HCT116 (cell line): ENCODE measurements at regions not wholly inside any gene's neighbourhood (a gene's known extent, or its start where the extent isn't known, plus 50 kb on each side); places are given as distances from the start of the nearest gene placed in this dataset.

Experiments used
- ATAC-seq: fragments of 200-7000 bp; cut with Tn5 transposase; 2 replicates; pipeline ENCODE4 v1.9.1; 2020; ENCODE audit warnings: mild to moderate bottlenecking, moderate library complexity
- BruUV-seq: library from RNA; stranded (reverse); fragments of 400-500 nt; replicated peaks from 2 replicates; lab custom pipeline; 2021; lab: Mats Ljungman, UMichigan
- CTCF ChIA-PET: fragments of 300-600 bp; sonication (Branson Sonifier 250); formaldehyde crosslinking; loops from one replicate; lab custom pipeline; 2021; ENCODE audit warnings: antibody characterized with exemption; lab: Charles Lee
- POLR2A ChIA-PET: fragments of 300-600, 350-600 bp; sonication (Branson Sonifier 250); formaldehyde crosslinking; loops from one replicate; lab custom pipeline; 2021; ENCODE audit warnings: antibody characterized with exemption; lab: Charles Lee
- RAD21 ChIA-PET, 2 experiments: fragments of 300-600 bp; sonication (Branson Sonifier 250); formaldehyde crosslinking; loops; one replicate each; lab custom pipeline; 2023; ENCODE audit warnings: low total read pairs in 2 of 2; ENCODE audit not compliant: uncharacterized antibody in 2 of 2, unreplicated experiment in 2 of 2, low non-redundant PET in 1 of 2; lab: Charles Lee
- DNase-seq: peaks from one replicate; pipeline ENCODE4 v3.0.0-alpha.2; 2010; ENCODE audit warnings: low read depth, low spot score
- H2AFZ ChIP-seq: fragments of 200-600 bp; shearing (Covaris generic), sonication (generic); 2 replicates; pipeline ENCODE4 v1.6.1; 2017; ENCODE audit warnings: low read depth, mixed run types, mixed read lengths, antibody characterized with exemption, low read length; ENCODE audit not compliant: poor library complexity, severe bottlenecking
- H3K27ac ChIP-seq: 2 replicates; pipeline ENCODE4 v1.5.1; 2012; ENCODE audit warnings: low read depth, low read length
- H3K27me3 ChIP-seq: fragments of 200-600 bp; sonication (generic); 2 replicates; pipeline ENCODE4 v1.6.1; 2016; ENCODE audit warnings: mixed run types, low read length, mixed read lengths; ENCODE audit not compliant: insufficient read depth
- H3K36me3 ChIP-seq, 2 experiments: fragments of 200-500 bp in 1 of 2; fragments of 200-600 bp in 1 of 2; sonication (Bioruptor generic) in 1 of 2; sonication (generic) in 1 of 2; 2 replicates each; pipeline versions ENCODE4 v1.5.1 to v1.6.1; 2014 to 2016; ENCODE audit warnings: low read length in 2 of 2, inconsistent platforms in 1 of 2, mixed read lengths in 1 of 2, mixed run types in 1 of 2; ENCODE audit not compliant: insufficient read depth in 2 of 2, control insufficient read depth in 1 of 2
- H3K4me1 ChIP-seq, 2 experiments: fragments of 200-600 bp in 1 of 2; sonication (generic) in 1 of 2; 2 replicates each; pipeline versions ENCODE4 v1.5.1 to v1.6.1; 2012 to 2017; ENCODE audit warnings: low read length in 2 of 2, inconsistent platforms in 1 of 2, mild to moderate bottlenecking in 1 of 2, mixed read lengths in 1 of 2, mixed run types in 1 of 2, moderate library complexity in 1 of 2; ENCODE audit not compliant: insufficient read depth in 2 of 2, control insufficient read depth in 1 of 2
- H3K4me2 ChIP-seq: fragments of 200-600 bp; sonication (generic); 2 replicates; pipeline ENCODE4 v1.6.1; 2017; ENCODE audit warnings: mixed run types, low read length, mixed read lengths
- H3K4me3 ChIP-seq, 2 experiments: fragments of 200-600 bp in 1 of 2; sonication (generic) in 1 of 2; replicated peaks in 1 of 2; 2 replicates each; pipeline ENCODE4 v1.5.1; 2011 to 2016; ENCODE audit warnings: low read length in 2 of 2, control low read depth in 1 of 2, low read depth in 1 of 2, mild to moderate bottlenecking in 1 of 2, mixed read lengths in 1 of 2, mixed run types in 1 of 2
- H3K79me2 ChIP-seq: fragments of 200-600 bp; sonication (generic); 2 replicates; pipeline ENCODE4 v1.6.1; 2017; ENCODE audit warnings: mild to moderate bottlenecking, mixed run types, low read length, moderate library complexity, mixed read lengths; ENCODE audit not compliant: insufficient read depth
- H3K9ac ChIP-seq: fragments of 200-600 bp; sonication (generic); 2 replicates; pipeline ENCODE4 v1.6.1; 2016; ENCODE audit warnings: low read length, mixed read lengths
- H3K9me2 ChIP-seq: fragments of 200-600 bp; sonication (generic), shearing (Covaris generic); 2 replicates; pipeline ENCODE4 v1.6.1; 2017; ENCODE audit warnings: mixed run types, mild to moderate bottlenecking, moderate library complexity; ENCODE audit not compliant: insufficient read depth
- H3K9me3 ChIP-seq, 2 experiments: fragments of 200-500 bp in 1 of 2; fragments of 200-600 bp in 1 of 2; sonication (Bioruptor generic) in 1 of 2; sonication (generic) in 1 of 2; 2 replicates each; pipeline ENCODE4 v1.6.1; 2014 to 2017; ENCODE audit warnings: low read length in 2 of 2, mixed read lengths in 2 of 2, inconsistent platforms in 1 of 2, low read depth in 1 of 2, mild to moderate bottlenecking in 1 of 2, mixed run types in 1 of 2, moderate library complexity in 1 of 2; ENCODE audit not compliant: control insufficient read depth in 1 of 2, insufficient read depth in 1 of 2
- H4K20me1 ChIP-seq: fragments of 200-600 bp; sonication (generic), shearing (Covaris generic); 2 replicates; pipeline ENCODE4 v1.6.1; 2017; ENCODE audit warnings: mixed run types, mild to moderate bottlenecking, moderate library complexity; ENCODE audit not compliant: insufficient read depth
- CBX3 ChIP-seq: IDR thresholded peaks from 2 replicates; pipeline ENCODE4 v1.6.1; 2012; ENCODE audit warnings: low read depth
- ELF1 ChIP-seq: IDR thresholded peaks from 2 replicates; pipeline ENCODE4 v1.6.1; 2012; ENCODE audit warnings: low read depth, borderline replicate concordance
- EZH2 ChIP-seq: fragments of 200-600 bp; sonication (generic); IDR thresholded peaks from 2 replicates; pipeline ENCODE4 v1.6.1; 2017; ENCODE audit warnings: antibody characterized with exemption, mixed run types
- EZH2phosphoT487 ChIP-seq: fragments of 200-600 bp; IDR thresholded peaks from 2 replicates; pipeline ENCODE4 v1.6.1; 2018; ENCODE audit warnings: antibody characterized with exemption, borderline replicate concordance
- FOSL1 ChIP-seq: IDR thresholded peaks from 2 replicates; pipeline ENCODE4 v1.6.1; 2012; ENCODE audit warnings: low read depth
- POLR2A ChIP-seq: IDR thresholded peaks from 2 replicates; pipeline ENCODE4 v1.7.0; 2011; ENCODE audit warnings: borderline replicate concordance; ENCODE audit not compliant: insufficient read depth, insufficient read length; ENCODE audit errors: extremely low read depth
- SIN3A ChIP-seq: IDR thresholded peaks from 2 replicates; pipeline ENCODE4 v1.6.1; 2012; ENCODE audit warnings: low read depth
- SP1 ChIP-seq: IDR thresholded peaks from 2 replicates; pipeline ENCODE4 v1.6.1; 2012; ENCODE audit warnings: low read depth
- TCF7L2 ChIP-seq: IDR thresholded peaks from 2 replicates; pipeline ENCODE4 v1.7.0; 2011; ENCODE audit warnings: borderline replicate concordance, inconsistent platforms; ENCODE audit not compliant: insufficient read depth, insufficient read length; ENCODE audit errors: extremely low read depth
- YY1 ChIP-seq: IDR thresholded peaks from 2 replicates; pipeline ENCODE4 v1.6.1; 2011; ENCODE audit warnings: low read length, low read depth, moderate library complexity, mild to moderate bottlenecking; ENCODE audit not compliant: insufficient replicate concordance; ENCODE audit errors: extremely low read depth
- intact Hi-C: fragments of 100-400 bp; cut with micrococcal nuclease; formaldehyde crosslinking; loops from 2 replicates; pipeline ENCODE4 v1.10.0; 2022
- TF ChIP-seq, protein P1 (sequence below): IDR thresholded peaks from 2 replicates; pipeline ENCODE4 v1.6.1; 2011; ENCODE audit warnings: mild to moderate bottlenecking, low read length, moderate library complexity; ENCODE audit not compliant: insufficient replicate concordance; ENCODE audit errors: extremely low read depth
- TF ChIP-seq, protein P2 (sequence below), 3 experiments: fragments of 200-600 bp in 1 of 3; sonication (generic) in 1 of 3; IDR thresholded peaks in 2 of 3; conservative IDR thresholded peaks in 1 of 3; 2 replicates each; pipeline ENCODE4 v1.5.1; 2012 to 2017; ENCODE audit warnings: low read depth in 2 of 3, low read length in 2 of 3, antibody characterized with exemption in 1 of 3, borderline replicate concordance in 1 of 3, control low read depth in 1 of 3, mild to moderate bottlenecking in 1 of 3, mixed read lengths in 1 of 3, mixed run types in 1 of 3, moderate library complexity in 1 of 3; ENCODE audit not compliant: insufficient read depth in 1 of 3
- TF ChIP-seq, protein P3 (sequence below): IDR thresholded peaks from 2 replicates; pipeline ENCODE4 v1.6.1; 2012
- TF ChIP-seq, protein P4 (sequence below): IDR thresholded peaks from 2 replicates; pipeline ENCODE4 v1.6.1; 2012

DNA sequence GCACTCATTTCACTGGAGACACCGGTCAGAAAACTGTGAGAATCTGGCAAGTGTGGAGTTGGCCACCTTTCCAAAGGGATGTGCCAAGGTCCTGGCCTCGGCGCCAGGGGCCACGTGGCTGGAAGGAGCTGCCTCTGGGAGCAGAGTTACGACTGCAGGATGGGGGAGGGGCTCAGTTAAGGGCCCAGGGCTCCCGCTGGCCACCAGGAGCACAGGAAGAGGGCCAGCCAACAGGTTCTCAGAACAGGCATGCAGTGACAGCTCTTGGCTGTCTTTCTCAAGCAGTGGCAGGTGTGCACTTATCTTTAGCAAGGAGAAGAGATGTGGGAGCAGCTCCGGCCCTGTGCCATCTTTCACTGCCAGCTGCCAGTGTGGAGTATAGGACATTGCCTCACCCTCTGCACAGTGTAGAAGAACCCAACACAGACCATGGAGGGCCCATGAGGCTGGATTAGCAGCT lies 115.9 kb upstream of the RBPJ start:
- Histone ChIP-seq H3K9me2 (no peaks in the 10 kb centered on the region), H3K79me2 (no peaks in the 10 kb centered on the region), H3K9ac (no peak overlapping the region), H3K36me3 (no peaks in the 10 kb centered on the region), H3K27me3 (peaks cover 8% of the 10 kb centered on the region; the same call in 1 of the 2 replicates), H3K9me3 (no peaks in the 10 kb centered on the region), H3K4me2 (no peak overlapping the region), H4K20me1 (no peaks in the 10 kb centered on the region), H3K4me1 (no peaks in the 10 kb centered on the region), H3K27ac (no peak overlapping the region), H2AFZ (no peak overlapping the region), H3K4me3 (no peak overlapping the region)
- ATAC-seq (no peak; the same call in 1 of the 2 replicates), DNase-seq (no peak)
- intact Hi-C loops = no loop called here
- CTCF ChIA-PET = no interaction called here
- RAD21 ChIA-PET = no interaction called here
- POLR2A ChIA-PET = no interaction called here
- no peak for TF ChIP-seq CBX3
- TF ChIP-seq, protein P1, sequence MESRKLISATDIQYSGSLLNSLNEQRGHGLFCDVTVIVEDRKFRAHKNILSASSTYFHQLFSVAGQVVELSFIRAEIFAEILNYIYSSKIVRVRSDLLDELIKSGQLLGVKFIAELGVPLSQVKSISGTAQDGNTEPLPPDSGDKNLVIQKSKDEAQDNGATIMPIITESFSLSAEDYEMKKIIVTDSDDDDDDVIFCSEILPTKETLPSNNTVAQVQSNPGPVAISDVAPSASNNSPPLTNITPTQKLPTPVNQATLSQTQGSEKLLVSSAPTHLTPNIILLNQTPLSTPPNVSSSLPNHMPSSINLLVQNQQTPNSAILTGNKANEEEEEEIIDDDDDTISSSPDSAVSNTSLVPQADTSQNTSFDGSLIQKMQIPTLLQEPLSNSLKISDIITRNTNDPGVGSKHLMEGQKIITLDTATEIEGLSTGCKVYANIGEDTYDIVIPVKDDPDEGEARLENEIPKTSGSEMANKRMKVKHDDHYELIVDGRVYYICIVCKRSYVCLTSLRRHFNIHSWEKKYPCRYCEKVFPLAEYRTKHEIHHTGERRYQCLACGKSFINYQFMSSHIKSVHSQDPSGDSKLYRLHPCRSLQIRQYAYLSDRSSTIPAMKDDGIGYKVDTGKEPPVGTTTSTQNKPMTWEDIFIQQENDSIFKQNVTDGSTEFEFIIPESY = no peak
- no peak for TF ChIP-seq ELF1
- BruUV-seq = no TSS peak

DNA sequence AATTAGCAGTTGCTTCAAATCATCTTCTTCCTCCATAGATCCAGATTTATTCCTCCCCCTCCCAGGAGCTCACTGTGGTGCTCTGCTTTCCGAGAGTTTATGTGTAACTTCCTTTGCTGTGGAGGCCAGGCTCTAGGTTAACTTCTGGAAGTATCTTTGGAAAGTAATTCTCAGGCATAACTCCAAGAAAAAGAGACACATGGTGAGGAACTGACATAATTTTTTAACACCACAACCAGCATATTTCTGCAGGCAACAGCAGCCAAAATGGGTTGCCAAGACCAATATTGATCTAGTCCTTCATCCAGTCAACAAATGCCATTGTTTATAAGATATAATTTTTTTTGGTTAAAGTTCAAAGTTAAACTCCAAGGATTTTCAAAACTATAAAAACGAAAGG lies 114.5 kb upstream of the RBPJ start:
- peaks cover 11% of the 10 kb centered on the region; the same call in 1 of the 2 replicates for H3K27me3 ChIP-seq
- CTCF ChIA-PET = no interaction called here
- H3K9ac ChIP-seq = no peak overlapping the region
- no peak for TF ChIP-seq POLR2A
- TF ChIP-seq, protein P2, sequence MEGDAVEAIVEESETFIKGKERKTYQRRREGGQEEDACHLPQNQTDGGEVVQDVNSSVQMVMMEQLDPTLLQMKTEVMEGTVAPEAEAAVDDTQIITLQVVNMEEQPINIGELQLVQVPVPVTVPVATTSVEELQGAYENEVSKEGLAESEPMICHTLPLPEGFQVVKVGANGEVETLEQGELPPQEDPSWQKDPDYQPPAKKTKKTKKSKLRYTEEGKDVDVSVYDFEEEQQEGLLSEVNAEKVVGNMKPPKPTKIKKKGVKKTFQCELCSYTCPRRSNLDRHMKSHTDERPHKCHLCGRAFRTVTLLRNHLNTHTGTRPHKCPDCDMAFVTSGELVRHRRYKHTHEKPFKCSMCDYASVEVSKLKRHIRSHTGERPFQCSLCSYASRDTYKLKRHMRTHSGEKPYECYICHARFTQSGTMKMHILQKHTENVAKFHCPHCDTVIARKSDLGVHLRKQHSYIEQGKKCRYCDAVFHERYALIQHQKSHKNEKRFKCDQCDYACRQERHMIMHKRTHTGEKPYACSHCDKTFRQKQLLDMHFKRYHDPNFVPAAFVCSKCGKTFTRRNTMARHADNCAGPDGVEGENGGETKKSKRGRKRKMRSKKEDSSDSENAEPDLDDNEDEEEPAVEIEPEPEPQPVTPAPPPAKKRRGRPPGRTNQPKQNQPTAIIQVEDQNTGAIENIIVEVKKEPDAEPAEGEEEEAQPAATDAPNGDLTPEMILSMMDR (IDR thresholded peaks at IDR 0.05 in 2 of 3, conservative IDR thresholded peaks at IDR 0.05 in 1 of 3; ENCODE audit: borderline replicate concordance in 1 of 3, insufficient read depth in 1 of 3, low read depth in 2 of 3, low read length in 2 of 3) = no peak
- no peak for TF ChIP-seq SP1
- no peak for TF ChIP-seq TCF7L2
- no peak for TF ChIP-seq EZH2phosphoT487
- no peak for TF ChIP-seq YY1
- TF ChIP-seq, protein P3, sequence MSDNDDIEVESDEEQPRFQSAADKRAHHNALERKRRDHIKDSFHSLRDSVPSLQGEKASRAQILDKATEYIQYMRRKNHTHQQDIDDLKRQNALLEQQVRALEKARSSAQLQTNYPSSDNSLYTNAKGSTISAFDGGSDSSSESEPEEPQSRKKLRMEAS = no peak
- no peak for TF ChIP-seq SIN3A
- TF ChIP-seq, protein P4, sequence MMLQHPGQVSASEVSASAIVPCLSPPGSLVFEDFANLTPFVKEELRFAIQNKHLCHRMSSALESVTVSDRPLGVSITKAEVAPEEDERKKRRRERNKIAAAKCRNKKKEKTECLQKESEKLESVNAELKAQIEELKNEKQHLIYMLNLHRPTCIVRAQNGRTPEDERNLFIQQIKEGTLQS = no peak
- TF ChIP-seq EZH2 = no peak
- TF ChIP-seq CBX3 = no peak
- no peak for TF ChIP-seq FOSL1
- POLR2A ChIA-PET = no interaction called here
- no peak overlapping the region for H3K4me2 ChIP-seq
- H3K9me3 ChIP-seq = no peaks in the 10 kb centered on the region
- RAD21 ChIA-PET = no interaction called here
- no peak for DNase-seq
- H3K79me2 ChIP-seq = no peaks in the 10 kb centered on the region
- H3K4me3 ChIP-seq = no peak overlapping the region
- ATAC-seq = no peak
- no peaks in the 10 kb centered on the region for H3K9me2 ChIP-seq
- no peak overlapping the region for H3K27ac ChIP-seq
- no peak overlapping the region for H2AFZ ChIP-seq
- no peaks in the 10 kb centered on the region for H3K4me1 ChIP-seq
- H4K20me1 ChIP-seq = no peaks in the 10 kb centered on the region
- BruUV-seq = no TSS peak
- H3K36me3 ChIP-seq = no peaks in the 10 kb centered on the region
- intact Hi-C loops = no loop called here
